Suprapubic skin (tissue), 4 donors: ENCODE measurements at regions not wholly inside any gene's neighbourhood (a gene's known extent, or its start where the extent isn't known, plus 50 kb on each side); places are given as distances from the start of the nearest gene placed in this dataset.

ENCODE experiments used
- DNase-seq, 2 donors: peaks; one replicate each; pipeline ENCODE4 v3.0.0-alpha.2; 2019; ENCODE audit warnings: low spot score in 2 of 2
- H3K27ac ChIP-seq: fragments of 200-600 bp; sonication (generic); one replicate; pipeline ENCODE4 v1.5.1; 2019
- H3K27me3 ChIP-seq: fragments of 200-600 bp; sonication (generic); one replicate; pipeline ENCODE4 v1.5.1; 2019
- H3K36me3 ChIP-seq: fragments of 200-600 bp; sonication (generic); one replicate; pipeline ENCODE4 v1.5.1; 2019
- H3K4me1 ChIP-seq: fragments of 200-600 bp; sonication (generic); one replicate; pipeline ENCODE4 v1.5.1; 2019
- H3K4me3 ChIP-seq: fragments of 200-600 bp; sonication (generic); one replicate; pipeline ENCODE4 v1.5.1; 2019; ENCODE audit warnings: mild to moderate bottlenecking
- H3K9me3 ChIP-seq: fragments of 200-600 bp; sonication (generic); one replicate; pipeline ENCODE4 v1.5.1; 2019
- EP300 ChIP-seq: sonication (generic); formaldehyde crosslinking; IDR thresholded peaks from one replicate; pipeline ENCODE4 v1.6.1; 2017; ENCODE audit warnings: antibody characterized with exemption
- POLR2A ChIP-seq, 2 donors: fragments of 450-650 bp; IDR thresholded peaks; one replicate each; pipeline ENCODE4 v1.6.1; 2017; ENCODE audit warnings: antibody characterized with exemption in 2 of 2, mild to moderate bottlenecking in 2 of 2, moderate library complexity in 2 of 2
- POLR2AphosphoS5 ChIP-seq, 3 donors: sonication (generic); formaldehyde crosslinking; IDR thresholded peaks; one replicate each; pipeline ENCODE4 v1.6.1; 2017; ENCODE audit warnings: antibody characterized with exemption in 3 of 3
- WGBS: methylation state at CpG from one replicate; pipeline ENCODE4 v1.1.5; 2018; 5-methylcytosine and 5-hydroxymethylcytosine counted together
- TF ChIP-seq, protein P1 (sequence below), 2 donors: fragments of 200-600 bp in 1 of 2; fragments of 450-650 bp in 1 of 2; sonication (generic) in 1 of 2; IDR thresholded peaks; one replicate each; pipeline ENCODE4 v1.5.1; 2016 to 2019; ENCODE audit warnings: antibody characterized with exemption in 2 of 2, mild to moderate bottlenecking in 1 of 2, moderate library complexity in 1 of 2

DNA sequence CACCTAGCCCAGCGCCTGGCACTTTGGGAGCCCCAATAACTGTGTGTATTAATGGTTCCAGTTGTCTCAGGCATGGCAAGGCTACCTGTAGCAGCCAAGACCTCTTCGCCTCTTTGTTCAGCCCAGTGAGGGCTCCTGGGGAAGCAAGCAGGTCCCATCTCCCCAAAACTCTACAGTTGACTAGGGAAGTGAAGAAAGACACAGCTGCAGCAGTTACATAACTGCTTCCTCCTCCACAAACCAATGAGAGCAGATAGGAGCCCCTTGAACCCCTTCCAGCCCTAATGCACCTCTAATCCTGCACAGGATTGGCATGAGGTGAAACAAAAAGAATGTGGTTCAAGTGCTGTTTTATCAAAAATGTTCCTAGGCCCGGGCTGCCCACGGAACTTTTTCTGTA lies 100.5 kb downstream of the SYF2 start:
- no peaks in the 10 kb centered on the region for H3K27me3 ChIP-seq
- H3K4me1 ChIP-seq: peaks cover 4% of the 10 kb centered on the region
- TF ChIP-seq, protein P1, sequence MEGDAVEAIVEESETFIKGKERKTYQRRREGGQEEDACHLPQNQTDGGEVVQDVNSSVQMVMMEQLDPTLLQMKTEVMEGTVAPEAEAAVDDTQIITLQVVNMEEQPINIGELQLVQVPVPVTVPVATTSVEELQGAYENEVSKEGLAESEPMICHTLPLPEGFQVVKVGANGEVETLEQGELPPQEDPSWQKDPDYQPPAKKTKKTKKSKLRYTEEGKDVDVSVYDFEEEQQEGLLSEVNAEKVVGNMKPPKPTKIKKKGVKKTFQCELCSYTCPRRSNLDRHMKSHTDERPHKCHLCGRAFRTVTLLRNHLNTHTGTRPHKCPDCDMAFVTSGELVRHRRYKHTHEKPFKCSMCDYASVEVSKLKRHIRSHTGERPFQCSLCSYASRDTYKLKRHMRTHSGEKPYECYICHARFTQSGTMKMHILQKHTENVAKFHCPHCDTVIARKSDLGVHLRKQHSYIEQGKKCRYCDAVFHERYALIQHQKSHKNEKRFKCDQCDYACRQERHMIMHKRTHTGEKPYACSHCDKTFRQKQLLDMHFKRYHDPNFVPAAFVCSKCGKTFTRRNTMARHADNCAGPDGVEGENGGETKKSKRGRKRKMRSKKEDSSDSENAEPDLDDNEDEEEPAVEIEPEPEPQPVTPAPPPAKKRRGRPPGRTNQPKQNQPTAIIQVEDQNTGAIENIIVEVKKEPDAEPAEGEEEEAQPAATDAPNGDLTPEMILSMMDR (IDR thresholded peaks at IDR 0.05): no peak
- TF ChIP-seq EP300 (no peak), POLR2AphosphoS5 (IDR thresholded peaks at IDR 0.05) (no peak), POLR2A (IDR thresholded peaks at IDR 0.05) (no peak)
- no peak overlapping the region for H3K4me3 ChIP-seq
- DNase-seq: no peak
- H3K27ac ChIP-seq: no peak overlapping the region
- no peaks in the 10 kb centered on the region for H3K9me3 ChIP-seq
- H3K36me3 ChIP-seq: no peaks in the 10 kb centered on the region
- 80% methylated on average over 4 of the region's 4 CpGs for WGBS

DNA sequence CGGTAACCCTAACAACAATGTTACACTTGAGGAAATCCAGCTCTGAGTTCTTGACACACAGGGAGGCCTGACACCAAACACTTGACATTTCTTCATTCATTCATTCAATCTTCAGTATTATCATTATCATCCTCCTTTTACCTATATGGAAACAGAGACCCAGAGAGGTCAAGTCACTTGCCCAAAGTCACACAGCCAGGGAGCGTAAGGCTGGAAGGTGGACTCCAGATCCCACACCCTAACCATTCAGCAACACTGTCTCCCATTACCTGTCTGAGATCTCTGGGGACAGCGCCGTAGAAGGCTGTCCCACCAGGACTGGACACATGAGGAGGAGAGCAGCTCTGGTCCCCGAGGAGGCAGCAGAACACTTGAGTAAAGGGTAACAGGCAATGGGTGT lies 101.4 kb downstream of the SYF2 start:
- Histone ChIP-seq H3K27me3 (no peaks in the 10 kb centered on the region), H3K9me3 (no peaks in the 10 kb centered on the region), H3K27ac (no peak overlapping the region), H3K4me3 (no peak overlapping the region), H3K4me1 (no peaks in the 10 kb centered on the region), H3K36me3 (no peaks in the 10 kb centered on the region)
- no peak for TF ChIP-seq POLR2A (IDR thresholded peaks at IDR 0.05)
- TF ChIP-seq POLR2AphosphoS5 (IDR thresholded peaks at IDR 0.05): no peak
- TF ChIP-seq EP300: no peak
- TF ChIP-seq, protein P1 (IDR thresholded peaks at IDR 0.05): no peak
- DNase-seq: no peak
- 98% methylated on average over 5 of the region's 5 CpGs for WGBS

DNA sequence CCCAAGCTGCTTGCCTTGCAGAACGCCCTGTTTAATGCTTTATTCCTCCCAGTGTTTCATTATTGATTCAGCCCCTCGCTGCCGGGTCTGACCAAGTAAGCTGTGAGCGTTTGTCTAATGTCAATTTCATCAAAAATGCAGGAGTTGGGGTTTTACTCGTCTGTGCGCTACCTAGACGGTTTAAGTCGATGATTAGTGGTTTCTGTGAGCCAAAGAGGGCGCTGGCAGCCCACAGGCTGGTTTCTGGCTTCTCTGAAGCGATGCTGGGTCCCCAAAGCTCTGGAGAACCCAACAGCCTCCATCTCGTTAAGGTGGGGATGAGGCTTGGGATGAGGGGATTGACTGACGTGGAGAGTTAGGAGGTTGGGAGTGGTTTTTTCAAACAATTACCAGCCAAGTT lies 102.9 kb downstream of the SYF2 start:
- H3K27me3 ChIP-seq: no peaks in the 10 kb centered on the region
- H3K9me3 ChIP-seq: no peaks in the 10 kb centered on the region
- DNase-seq: no peak
- no peaks in the 10 kb centered on the region for H3K4me1 ChIP-seq
- no peaks in the 10 kb centered on the region for H3K36me3 ChIP-seq
- WGBS: 90% methylated on average over 12 of the region's 12 CpGs
- H3K27ac ChIP-seq: no peak overlapping the region
- TF ChIP-seq POLR2AphosphoS5 (IDR thresholded peaks at IDR 0.05) (no peak), EP300 (no peak), POLR2A (IDR thresholded peaks at IDR 0.05) (no peak)
- TF ChIP-seq, protein P1 (IDR thresholded peaks at IDR 0.05): no peak
- no peak overlapping the region for H3K4me3 ChIP-seq

DNA sequence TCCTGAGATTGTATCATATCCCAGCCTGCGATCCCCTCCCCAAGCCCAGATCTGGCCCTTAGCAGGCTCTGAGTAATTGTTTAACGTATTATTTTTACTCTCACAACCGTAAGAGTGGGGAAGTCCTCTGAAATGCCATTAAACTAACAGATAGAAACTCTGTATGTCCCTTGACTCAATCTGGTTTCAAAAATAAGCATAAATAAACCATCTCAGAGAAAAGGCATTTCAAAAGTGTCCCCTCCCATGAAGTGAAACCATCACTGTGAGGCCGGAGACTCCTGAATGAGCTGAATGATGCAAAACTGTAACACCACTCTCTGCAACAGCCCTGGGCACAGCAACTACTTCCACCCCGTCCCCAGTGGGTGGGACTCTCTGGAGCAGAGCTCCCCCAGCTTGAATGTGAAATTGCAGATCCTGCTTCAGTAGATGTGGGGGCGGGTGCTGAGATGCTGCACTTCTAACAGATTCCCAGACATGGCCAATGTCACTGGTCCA lies 104.1 kb downstream of the SYF2 start:
- Histone ChIP-seq H3K27me3 (no peaks in the 10 kb centered on the region), H3K27ac (no peak overlapping the region), H3K4me1 (no peaks in the 10 kb centered on the region), H3K4me3 (no peak overlapping the region), H3K9me3 (no peaks in the 10 kb centered on the region), H3K36me3 (no peaks in the 10 kb centered on the region)
- no peak for TF ChIP-seq POLR2A (IDR thresholded peaks at IDR 0.05)
- WGBS: 77% methylated on average over 6 of the region's 6 CpGs
- no peak for DNase-seq

DNA sequence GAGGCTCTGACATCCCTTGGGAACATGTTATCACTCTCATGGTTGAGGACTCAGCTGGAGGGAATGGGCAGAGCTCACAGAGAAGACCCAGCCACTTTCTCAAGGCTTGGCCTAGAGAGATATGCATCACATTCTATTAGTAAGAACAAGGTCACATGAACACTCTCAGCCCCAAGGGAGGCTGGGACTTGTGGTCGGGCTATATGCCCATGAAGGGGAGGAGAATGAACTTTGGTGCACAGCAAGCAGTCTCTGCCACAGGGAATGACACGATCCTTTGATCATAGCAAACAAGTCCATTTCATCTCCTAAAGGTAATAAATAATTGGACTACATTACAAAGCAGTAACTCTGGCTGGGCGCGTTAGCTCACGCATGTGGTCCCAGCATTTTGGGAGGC lies 105.7 kb downstream of the SYF2 start:
- 81% methylated on average over 5 of the region's 5 CpGs for WGBS
- H3K27me3 ChIP-seq: no peaks in the 10 kb centered on the region
- no peaks in the 10 kb centered on the region for H3K4me1 ChIP-seq

DNA sequence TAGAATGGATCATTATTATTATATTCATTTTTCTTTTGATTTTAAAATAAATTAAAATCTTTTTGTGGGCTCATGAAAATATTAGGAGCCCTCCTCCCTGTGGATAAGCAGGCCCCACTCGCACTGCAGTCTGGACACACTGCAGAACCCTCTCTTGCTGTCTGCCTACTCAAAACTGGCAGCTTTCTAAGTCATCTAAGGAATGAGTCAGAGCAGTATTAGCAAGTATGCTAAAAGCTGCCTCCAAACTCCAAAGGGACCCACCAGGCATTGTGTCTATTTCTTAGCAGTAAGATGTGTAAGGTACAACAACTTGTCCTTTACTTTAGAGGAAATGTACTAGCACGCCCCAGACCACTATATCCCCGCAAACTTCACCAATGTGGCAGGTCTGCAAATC lies 108.8 kb downstream of the SYF2 start:
- Histone ChIP-seq H3K27ac (no peak overlapping the region), H3K9me3 (no peaks in the 10 kb centered on the region)

More for the DNA sequence above, 105.7 kb downstream of the SYF2 start:
- Histone ChIP-seq H3K27ac (no peak overlapping the region), H3K9me3 (no peaks in the 10 kb centered on the region), H3K4me3 (no peak overlapping the region), H3K36me3 (no peaks in the 10 kb centered on the region)
- no peak for TF ChIP-seq POLR2AphosphoS5 (IDR thresholded peaks at IDR 0.05)
- no peak for TF ChIP-seq EP300
- DNase-seq: no peak

More for the DNA sequence above, 108.8 kb downstream of the SYF2 start:
- no peak for DNase-seq
- TF ChIP-seq POLR2AphosphoS5 (IDR thresholded peaks at IDR 0.05): no peak
- TF ChIP-seq, protein P1 (IDR thresholded peaks at IDR 0.05): no peak
- no peak for TF ChIP-seq POLR2A (IDR thresholded peaks at IDR 0.05)
- TF ChIP-seq EP300: no peak
- H3K4me1 ChIP-seq: no peaks in the 10 kb centered on the region
- H3K27me3 ChIP-seq: no peaks in the 10 kb centered on the region
- 87% methylated on average over 2 of the region's 3 CpGs for WGBS
- no peak overlapping the region for H3K4me3 ChIP-seq
- H3K36me3 ChIP-seq: no peaks in the 10 kb centered on the region
